UCSD-AML1 (cell line): ENCODE measurements at regions not wholly inside any gene's neighbourhood (a gene's known extent, or its start where the extent isn't known, plus 50 kb on each side); places are given as distances from the start of the nearest gene placed in this dataset.
"Not testable (repeated sequence)": the region's sequence is repeated elsewhere in the genome, so short reads cannot be mapped to it uniquely, and the experiment has no call there.

Experiments used
- DNase-seq: peaks from one replicate; lab custom pipeline; 2025; ENCODE audit not compliant: unreplicated experiment; lab: John Stamatoyannopoulos, UW

GRCh38 chr6:51049288-51049982, 230.8 kb downstream of the TFAP2B start:
- DNase-seq: no peak

GRCh38 chr6:51049983-51050877, 231.6 kb downstream of the TFAP2B start:
- DNase-seq: no peak

- not testable (repeated sequence) for DNase-seq
Measured at GRCh38 chr6:51052716-51053115, 234.0 kb downstream of the TFAP2B start.

- not testable (repeated sequence) for DNase-seq
Measured at GRCh38 chr6:51055316-51055715, 236.6 kb downstream of the TFAP2B start.

- DNase-seq: no peak
Measured at GRCh38 chr6:51057296-51057695, 238.6 kb downstream of the TFAP2B start.

GRCh38 chr6:51060262-51060762, 241.6 kb downstream of the TFAP2B start:
- DNase-seq: no peak

- DNase-seq: no peak
Measured at GRCh38 chr6:51062166-51062722, 243.6 kb downstream of the TFAP2B start.

- DNase-seq: no peak
Measured at GRCh38 chr6:51077821-51078518, 259.3 kb downstream of the TFAP2B start.

- no peak for DNase-seq
Measured at GRCh38 chr6:51090343-51090742, 271.7 kb downstream of the TFAP2B start.

- no peak for DNase-seq
Measured at GRCh38 chr6:51093871-51094270, 275.2 kb downstream of the TFAP2B start.

- no peak for DNase-seq
Measured at GRCh38 chr6:51094271-51094670, 275.6 kb downstream of the TFAP2B start.

GRCh38 chr6:51098246-51098645, 279.6 kb downstream of the TFAP2B start:
- no peak for DNase-seq

- no peak for DNase-seq
Measured at GRCh38 chr6:51098791-51099190, 280.1 kb downstream of the TFAP2B start.

GRCh38 chr6:51099201-51099600, 280.5 kb downstream of the TFAP2B start:
- no peak for DNase-seq

- no peak for DNase-seq
Measured at GRCh38 chr6:51105357-51105756, 286.7 kb downstream of the TFAP2B start.

- DNase-seq: no peak
Measured at GRCh38 chr6:51107769-51108203, 289.1 kb downstream of the TFAP2B start.

GRCh38 chr6:51108563-51109234, 290.0 kb downstream of the TFAP2B start:
- DNase-seq: no peak

GRCh38 chr6:51112731-51113130, 294.1 kb downstream of the TFAP2B start:
- DNase-seq: no peak

GRCh38 chr6:51116723-51117122, 298.1 kb downstream of the TFAP2B start:
- no peak for DNase-seq

GRCh38 chr6:51118792-51119191, 300.1 kb downstream of the TFAP2B start:
- no peak for DNase-seq

- no peak for DNase-seq
Measured at GRCh38 chr6:51120016-51120415, 301.3 kb downstream of the TFAP2B start.
